Heart left ventricle (tissue), 16 donors: ENCODE measurements at regions not wholly inside any gene's neighbourhood (a gene's known extent, or its start where the extent isn't known, plus 50 kb on each side); places are given as distances from the start of the nearest gene placed in this dataset.

Experiments
- ATAC-seq, 4 donors: fragments of 200-7000 bp; cut with Tn5 transposase; one replicate each; pipeline ENCODE4 v1.9.1; 2020 to 2022; ENCODE audit warnings: moderate library complexity in 4 of 4, mild to moderate bottlenecking in 3 of 4, moderate number of reproducible peaks in 1 of 4
- DNase-seq, 5 donors: peaks; one replicate each; pipeline ENCODE4 v3.0.0-alpha.2; 2020
- H3K27ac ChIP-seq, 12 donors: fragments of 200-600 bp; sonication (generic) in 4 of 12; one replicate each; pipeline versions ENCODE4 v1.5.0 to v1.8.0; 2016 to 2022; ENCODE audit warnings: mild to moderate bottlenecking in 2 of 12
- H3K27me3 ChIP-seq, 9 donors: fragments of 200-600 bp; sonication (generic) in 2 of 9; one replicate each; pipeline versions ENCODE4 v1.5.1 to v1.8.0; 2016 to 2022; ENCODE audit warnings: mild to moderate bottlenecking in 3 of 9
- H3K36me3 ChIP-seq, 9 donors: fragments of 200-600 bp; sonication (generic) in 2 of 9; one replicate each; pipeline versions ENCODE4 v1.5.0 to v1.8.0; 2018 to 2022; ENCODE audit warnings: mild to moderate bottlenecking in 2 of 9
- H3K4me1 ChIP-seq, 12 donors: fragments of 200-600 bp; sonication (generic) in 4 of 12; one replicate each; pipeline versions ENCODE4 v1.5.0 to v1.8.0; 2016 to 2022; ENCODE audit warnings: mild to moderate bottlenecking in 3 of 12
- H3K4me3 ChIP-seq, 12 donors: fragments of 200-600 bp; sonication (generic) in 4 of 12; one replicate each; pipeline versions ENCODE4 v1.5.0 to v1.8.0; 2017 to 2022; ENCODE audit warnings: mild to moderate bottlenecking in 9 of 12, moderate library complexity in 4 of 12
- H3K9me3 ChIP-seq, 12 donors: fragments of 200-600 bp; sonication (generic) in 4 of 12; one replicate each; pipeline versions ENCODE4 v1.5.0 to v1.8.0; 2016 to 2022; ENCODE audit warnings: mild to moderate bottlenecking in 1 of 12
- CTCF ChIP-seq, 12 donors: fragments of 200-600 bp; sonication (generic) in 4 of 12; IDR thresholded peaks; one replicate each; pipeline versions ENCODE4 v1.5.0 to v1.8.0; 2018 to 2022; ENCODE audit warnings: antibody characterized with exemption in 12 of 12, mild to moderate bottlenecking in 5 of 12
- POLR2A ChIP-seq, 2 donors: fragments of 450-650 bp; IDR thresholded peaks; one replicate each; pipeline ENCODE4 v1.6.1; 2017; ENCODE audit warnings: antibody characterized with exemption in 2 of 2, mild to moderate bottlenecking in 2 of 2, moderate library complexity in 2 of 2
- WGBS, 4 donors: extraction: QIAGEN DNeasy Blood & Tissue Kit in 2 of 4; methylation state at CpG; one replicate each; pipeline versions ENCODE4 v1.1.5 to v1.1.7; 2013 to 2018; 5-methylcytosine and 5-hydroxymethylcytosine counted together
- intact Hi-C, 10 donors: fragments of 100-400 bp; cut with DNase I; formaldehyde crosslinking; loops; one replicate each; pipeline versions ENCODE4 v1.11.1 to v1.14.2; 2022
- donor health status: ischemic (EF 13 %, LVEDD 7.1; RV severe dilation, severe dysfunction).
- donor health status: healthy with polysubstance abuse.
- donor health status: DM: no; HTN: yes; CAD: no.
- donor health status: DM: no; HTN: no; CAD: no.
- donor health status: ischemic (EF 25% LVEDD 6.9; RV normal size, moderate dysfunction).
- donor health status: ischemic (EF 25% LVEDD 5.7; RV mildly dilated, moderate dysfunction).
- donor health status: healthy.
- donor health status: DM: yes; HTN: yes; CAD: no.
- donor health status: ischemic (EF 35%, LVEDD 5.7; RV mildly dilated, moderate dysfunction).
- donor health status: nonischemic (EF 11% LVEDD 7.7; RV severe dilation, severe dysfunction).
- donor health status: DM: yes; HTN: yes; CAD: no.
- donor health status: PGD.
- donor health status: ischemic (EF 29% LVEDD 5.4; RV normal size, mild dysfunction).
- donor health status: nonischemic (EF 23%, LVEDD 6.1; RV moderate dilation, normal function).

- ATAC-seq, result peak in 1 of 4 donors; percentile 26
Measured at GRCh38 chr15:35630985-35631384, 85.0 kb upstream of the DPH6 start.

GRCh38 chr15:35633677-35634076 is 87.7 kb upstream of the DPH6 start:
- ATAC-seq (no peak), DNase-seq (no peak)
- H3K4me3 ChIP-seq, result no peak overlapping the region
- H3K4me1 ChIP-seq, result peaks cover 0 to 11% (median 4%) of the 10 kb centered on the region in 12 donors
- no peak overlapping the region for H3K27ac ChIP-seq
- H3K36me3 ChIP-seq, result no peaks in the 10 kb centered on the region
- no peaks in the 10 kb centered on the region for H3K27me3 ChIP-seq
- WGBS, 4 donors, result 93 to 99% (median 97%) methylated on average over 3 of the region's 3 CpGs
- H3K9me3 ChIP-seq, result no peaks in the 10 kb centered on the region
- TF ChIP-seq POLR2A (IDR thresholded peaks at IDR 0.05) (no peak), CTCF (IDR thresholded peaks at IDR 0.05) (no peak)
- intact Hi-C loops, result loop anchor here in 1 of 10 donors (5.0 kb wide), 2 partner anchors 34 to 54 kb away; no protein-coding TSS in a partner anchor

More at GRCh38 chr15:35630985-35631384, 85.0 kb upstream of the DPH6 start:
- no peak overlapping the region for H3K4me3 ChIP-seq
- TF ChIP-seq CTCF (IDR thresholded peaks at IDR 0.05) (no peak), POLR2A (IDR thresholded peaks at IDR 0.05) (no peak)
- H3K4me1 ChIP-seq, result peaks cover 0 to 21% (median 9%) of the 10 kb centered on the region in 12 donors
- H3K36me3 ChIP-seq, result no peaks in the 10 kb centered on the region
- no peak for DNase-seq
- no peaks in the 10 kb centered on the region for H3K27me3 ChIP-seq
- intact Hi-C loops, result loop anchor here in 1 of 10 donors (5.0 kb wide), 2 partner anchors 36 to 56 kb away; no protein-coding TSS in a partner anchor
- H3K27ac ChIP-seq, result peak overlapping the region in 7 of 12 donors; percentile 13 to 72 (median 43)
- WGBS, 4 donors, result 67 to 89% (median 81%) methylated on average over 3 of the region's 3 CpGs
- no peaks in the 10 kb centered on the region for H3K9me3 ChIP-seq

GRCh38 chr15:35646790-35647189 is 100.8 kb upstream of the DPH6 start:
- Histone ChIP-seq H3K4me3 (no peak overlapping the region), H3K4me1 (no peaks in the 10 kb centered on the region), H3K27ac (no peak overlapping the region), H3K27me3 (no peaks in the 10 kb centered on the region), H3K9me3 (peaks cover 0 to 14% (median 0%) of the 10 kb centered on the region in 12 donors), H3K36me3 (no peaks in the 10 kb centered on the region)
- intact Hi-C loops, result loop anchor here in 1 of 10 donors (5.0 kb wide), 1 partner anchor 51 kb away; no protein-coding TSS in a partner anchor
- ATAC-seq (no peak), DNase-seq (no peak)
- no peak for TF ChIP-seq CTCF (IDR thresholded peaks at IDR 0.05)
- TF ChIP-seq POLR2A (IDR thresholded peaks at IDR 0.05), result no peak
- 96 to 100% (median 99%) methylated on average over 1 of the region's 1 CpG for WGBS, 4 donors

GRCh38 chr15:35647303-35647702 is 101.3 kb upstream of the DPH6 start:
- TF ChIP-seq CTCF (IDR thresholded peaks at IDR 0.05), result no peak
- TF ChIP-seq POLR2A (IDR thresholded peaks at IDR 0.05), result no peak
- H3K4me1 ChIP-seq, result no peaks in the 10 kb centered on the region
- ATAC-seq (no peak), DNase-seq (no peak)
- no peak overlapping the region for H3K4me3 ChIP-seq
- peaks cover 0 to 9% (median 0%) of the 10 kb centered on the region in 12 donors for H3K9me3 ChIP-seq
- intact Hi-C loops, result loop anchor here in 1 of 10 donors (5.0 kb wide), 1 partner anchor 50 kb away; no protein-coding TSS in a partner anchor
- no peaks in the 10 kb centered on the region for H3K36me3 ChIP-seq
- H3K27me3 ChIP-seq, result no peaks in the 10 kb centered on the region
- no peak overlapping the region for H3K27ac ChIP-seq
